SH-SY5Y (cell line): ENCODE measurements at regions not wholly inside any gene's neighbourhood (a gene's known extent, or its start where the extent isn't known, plus 50 kb on each side); places are given as distances from the start of the nearest gene placed in this dataset.

Source experiments
- GATA2 ChIP-seq: IDR thresholded peaks from 2 replicates; pipeline ENCODE4 v1.6.1; 2011; ENCODE audit warnings: mild to moderate bottlenecking, low read depth, low read length
- GATA3 ChIP-seq: IDR thresholded peaks from 2 replicates; pipeline ENCODE4 v1.6.1; 2011; ENCODE audit warnings: low read depth, mild to moderate bottlenecking, low read length, moderate library complexity

GRCh38 chr7:120053390-120053961 lies 219.5 kb upstream of the KCND2 start:
- no peak for TF ChIP-seq GATA2
- no peak for TF ChIP-seq GATA3
